DMS79 treated with DMSO at 0.1 percent for 48 hours (cell line): ENCODE measurements at regions not wholly inside any gene's neighbourhood (a gene's known extent, or its start where the extent isn't known, plus 50 kb on each side); places are given as distances from the start of the nearest gene placed in this dataset.
"Not testable (repeated sequence)": the region's sequence is repeated elsewhere in the genome, so short reads cannot be mapped to it uniquely, and the experiment has no call there.

Source experiments
- DNase-seq: peaks from one replicate; lab custom pipeline; 2025; lab: John Stamatoyannopoulos, UW

- DNase-seq: no peak
These were observed 70.6 kb downstream of the SMPDL3A start for GRCh38 chr6:122859676-122860075.

GRCh38 chr6:122861594-122861993, 72.5 kb downstream of the SMPDL3A start:
- DNase-seq: no peak

- DNase-seq: no peak
These were observed 79.1 kb downstream of the SMPDL3A start for GRCh38 chr6:122868137-122868536.

GRCh38 chr6:122869437-122870024, 80.5 kb downstream of the SMPDL3A start:
- peak; percentile 76 for DNase-seq

GRCh38 chr6:122871079-122871478, 82.0 kb downstream of the SMPDL3A start:
- DNase-seq: no peak

- DNase-seq: no peak
These were observed 83.3 kb downstream of the SMPDL3A start for GRCh38 chr6:122872311-122872710.

- no peak for DNase-seq
These were observed 88.2 kb downstream of the SMPDL3A start for GRCh38 chr6:122877302-122877701.

GRCh38 chr6:122878796-122879195, 89.7 kb downstream of the SMPDL3A start:
- no peak for DNase-seq

- DNase-seq: no peak
These were observed 97.4 kb downstream of the SMPDL3A start for GRCh38 chr6:122886481-122886880.

- DNase-seq: no peak
These were observed 98.9 kb downstream of the SMPDL3A start for GRCh38 chr6:122887941-122888340.

GRCh38 chr6:122888680-122889079, 99.6 kb downstream of the SMPDL3A start:
- DNase-seq: not testable (repeated sequence)

- DNase-seq: no peak
These were observed 101.2 kb downstream of the SMPDL3A start for GRCh38 chr6:122890250-122890649.

GRCh38 chr6:122894791-122895190, 101.2 kb upstream of the CLVS2 start:
- DNase-seq: no peak

GRCh38 chr6:122902326-122902725, 93.7 kb upstream of the CLVS2 start:
- no peak for DNase-seq

GRCh38 chr6:122903266-122903915, 92.6 kb upstream of the CLVS2 start:
- no peak for DNase-seq

- no peak for DNase-seq
These were observed 91.9 kb upstream of the CLVS2 start for GRCh38 chr6:122904166-122904565.

- no peak for DNase-seq
These were observed 82.5 kb upstream of the CLVS2 start for GRCh38 chr6:122913558-122913957.

GRCh38 chr6:122918714-122919113, 77.3 kb upstream of the CLVS2 start:
- DNase-seq: no peak

GRCh38 chr6:122930252-122931180, 65.5 kb upstream of the CLVS2 start:
- DNase-seq: no peak

GRCh38 chr6:122931916-122932315, 64.1 kb upstream of the CLVS2 start:
- no peak for DNase-seq

- DNase-seq: not testable (repeated sequence)
These were observed 51.1 kb upstream of the CLVS2 start for GRCh38 chr6:122944936-122945335.
